ENCODE measurements at regions not wholly inside any gene's neighbourhood (a gene's known extent, or its start where the extent isn't known, plus 50 kb on each side); places are given as distances from the start of the nearest gene placed in this dataset.

GRCh38 chr3:118593277-118593670 is 441.4 kb downstream of the IGSF11 start:
- no peak for TF ChIP-seq HNRNPUL1 (IDR thresholded peaks at IDR 0.05; ENCODE audit: low read length)
- TF ChIP-seq SPI1 (IDR thresholded peaks at IDR 0.05; ENCODE audit: borderline replicate concordance, low read depth, low read length), result no peak
- no peak for TF ChIP-seq CEBPB (tag; IDR thresholded peaks at IDR 0.05)
- TF ChIP-seq CTCF (IDR thresholded peaks at IDR 0.05 in 2 of 3, conservative IDR thresholded peaks at IDR 0.05 in 1 of 3; ENCODE audit: insufficient read depth in 2 of 3, low read depth in 1 of 3, low read length in 3 of 3), result no peak
- no peak for TF ChIP-seq NCOA1 (IDR thresholded peaks at IDR 0.05; ENCODE audit: low read depth)
- no peak for TF ChIP-seq WHSC1 (IDR thresholded peaks at IDR 0.05; ENCODE audit: low read length)
- TF ChIP-seq NFE2 (IDR thresholded peaks at IDR 0.05; ENCODE audit: low read depth), result no peak
- no peak for TF ChIP-seq HDAC3 (IDR thresholded peaks at IDR 0.05; ENCODE audit: borderline replicate concordance, partially characterized antibody)
- TF ChIP-seq SMC3 (conservative IDR thresholded peaks at IDR 0.05; ENCODE audit: insufficient read depth, low read depth, low read length), result no peak
- TF ChIP-seq THRAP3 (IDR thresholded peaks at IDR 0.05; ENCODE audit: borderline replicate concordance), result no peak
- TF ChIP-seq ZNF639 (CRISPR knock-in tag; conservative IDR thresholded peaks at IDR 0.05 in 1 of 2, IDR thresholded peaks at IDR 0.05 in 1 of 2), result no peak
- TF ChIP-seq NR2C2 (CRISPR knock-in tag; IDR thresholded peaks at IDR 0.05), result no peak
- no peak for TF ChIP-seq NR2C2 (tag; IDR thresholded peaks at IDR 0.05)
- TF ChIP-seq MTA3 (IDR thresholded peaks at IDR 0.05; ENCODE audit: borderline replicate concordance), result no peak
- no peak for TF ChIP-seq HBP1 (CRISPR knock-in tag; IDR thresholded peaks at IDR 0.05)

Measured in K562 (cell line).